A549 (cell line): ENCODE measurements at regions not wholly inside any gene's neighbourhood (a gene's known extent, or its start where the extent isn't known, plus 50 kb on each side); places are given as distances from the start of the nearest gene placed in this dataset.

Source experiments
- ATAC-seq, 2 experiments: fragments of 200-7000 bp in 1 of 2; fragments of >200 bp in 1 of 2; cut with Nextera tagmentation in 1 of 2; cut with Tn5 transposase in 1 of 2; 3 replicates each; pipeline versions ENCODE4 v1.8.0 to v1.9.1; 2018 to 2020; ENCODE audit warnings: mild to moderate bottlenecking in 1 of 2, moderate library complexity in 1 of 2
- CTCF ChIA-PET: fragments of 300-600 bp; sonication (Branson Sonifier 250); formaldehyde crosslinking; extraction: SDS; loops from one replicate; lab custom pipeline; 2021; ENCODE audit warnings: antibody characterized with exemption, inconsistent platforms; lab: Yijun Ruan, JAX
- POLR2A ChIA-PET: fragments of 350-600 bp; formaldehyde crosslinking; extraction: SDS; loops from one replicate; lab custom pipeline; 2021; ENCODE audit warnings: antibody characterized with exemption, inconsistent platforms; lab: Yijun Ruan, JAX
- DNase-seq, 2 experiments: peaks; one replicate each; pipeline versions ENCODE4 v3.0.0 to v3.0.0-alpha.2; 2011 to 2016; ENCODE audit warnings: low read depth in 1 of 2, low spot score in 1 of 2
- FAIRE-seq: peaks from 2 replicates; lab custom pipeline; 2011; peaks lifted over from hg19 to GRCh38; lab: Jason Lieb, UNC
- H3K27ac ChIP-seq, 2 experiments: fragments of >200 bp; sonication (Bioruptor Twin); formaldehyde crosslinking; 3 replicates each; pipeline ENCODE4 v1.5.1; 2016 to 2017
- H3K4me1 ChIP-seq: fragments of >200 bp; sonication (Bioruptor Twin); formaldehyde crosslinking; 3 replicates; pipeline ENCODE4 v1.6.1; 2016
- H3K4me2 ChIP-seq: fragments of >200 bp; sonication (Bioruptor Twin); formaldehyde crosslinking; 3 replicates; pipeline ENCODE4 v1.6.1; 2016
- H3K4me3 ChIP-seq: fragments of >200 bp; sonication (Bioruptor Twin); formaldehyde crosslinking; 3 replicates; pipeline ENCODE4 v1.5.1; 2016
- H3K9me3 ChIP-seq: fragments of >200 bp; sonication (Bioruptor Twin); formaldehyde crosslinking; 3 replicates; pipeline ENCODE4 v1.6.1; 2016
- BHLHE40 ChIP-seq: IDR thresholded peaks from 2 replicates; pipeline ENCODE4 v1.6.1; 2012; ENCODE audit warnings: low read depth, low read length, inconsistent platforms
- CEBPB ChIP-seq, 2 experiments: fragments of >200 bp in 1 of 2; sonication (Bioruptor Twin) in 1 of 2; formaldehyde crosslinking in 1 of 2; IDR thresholded peaks; 2 replicates each; pipeline ENCODE4 v1.6.1; 2012 to 2016
- GATA3 ChIP-seq: IDR thresholded peaks from 2 replicates; pipeline ENCODE4 v1.6.1; 2012; ENCODE audit warnings: borderline replicate concordance
- HEYL ChIP-seq: fragments of 250-450 bp; sonication (Bioruptor Pico); IDR thresholded peaks from 2 replicates; pipeline ENCODE4 v1.8.0; 2021; ENCODE audit warnings: mild to moderate bottlenecking, moderate library complexity
- HOXA7 ChIP-seq: fragments of 250-450 bp; sonication (Bioruptor Pico); IDR thresholded peaks from 2 replicates; pipeline ENCODE4 v1.5.0; 2020; ENCODE audit warnings: mild to moderate bottlenecking, moderate library complexity
- JUN ChIP-seq, 2 experiments: fragments of >200 bp; sonication (Bioruptor Twin); formaldehyde crosslinking; IDR thresholded peaks; 2 replicates in 1 of 2; 3 replicates in 1 of 2; pipeline ENCODE4 v1.6.1; 2016 to 2017
- MAFK ChIP-seq: fragments of 450-650 bp; IDR thresholded peaks from 2 replicates; pipeline ENCODE4 v1.6.1; 2014; ENCODE audit not compliant: partially characterized antibody
- MYC ChIP-seq: IDR thresholded peaks from 2 replicates; pipeline ENCODE4 v1.6.1; 2012; ENCODE audit warnings: mild to moderate bottlenecking, inconsistent platforms, low read length, improper control_type of control experiment, borderline replicate concordance
- PHF8 ChIP-seq: fragments of 200-600 bp; sonication (generic); IDR thresholded peaks from 2 replicates; pipeline ENCODE4 v1.6.1; 2016; ENCODE audit warnings: low read depth, mild to moderate bottlenecking, antibody characterized with exemption, moderate library complexity, borderline replicate concordance
- POLR2AphosphoS2 ChIP-seq: conservative IDR thresholded peaks from 2 replicates; pipeline ENCODE4 v1.6.1; 2012; ENCODE audit warnings: low read length, improper control_type of control experiment, inconsistent platforms
- RNF2 ChIP-seq: fragments of 200-600 bp; sonication (generic); IDR thresholded peaks from 2 replicates; pipeline ENCODE4 v1.6.1; 2016; ENCODE audit warnings: low read depth, mild to moderate bottlenecking, antibody characterized with exemption, moderate library complexity, borderline replicate concordance
- SMC3 ChIP-seq: fragments of >200 bp; sonication (Bioruptor Twin); formaldehyde crosslinking; IDR thresholded peaks from 3 replicates; pipeline ENCODE4 v1.6.1; 2018; ENCODE audit warnings: inconsistent platforms
- SREBF2 ChIP-seq: fragments of 450-650 bp; IDR thresholded peaks from 2 replicates; pipeline ENCODE4 v1.6.1; 2014; ENCODE audit warnings: mild to moderate bottlenecking, moderate library complexity
- TFCP2L1 ChIP-seq: fragments of 250-450 bp; sonication (Bioruptor Pico); IDR thresholded peaks from 2 replicates; pipeline ENCODE4 v1.5.0; 2021; ENCODE audit warnings: mild to moderate bottlenecking
- ZC3H11A ChIP-seq: fragments of 450-650 bp; IDR thresholded peaks from 2 replicates; pipeline ENCODE4 v1.6.1; 2014; ENCODE audit warnings: antibody characterized with exemption, mild to moderate bottlenecking
- ZFP36 ChIP-seq: fragments of 450-650 bp; IDR thresholded peaks from 2 replicates; pipeline ENCODE4 v1.6.1; 2014; ENCODE audit warnings: borderline replicate concordance; ENCODE audit not compliant: partially characterized antibody
- WGBS: methylation state at CpG from one replicate; pipeline ENCODE4 v1.1.6; 2017; ENCODE audit errors: missing lambda C conversion rate; 5-methylcytosine and 5-hydroxymethylcytosine counted together
- TF ChIP-seq, protein P1 (sequence below): IDR thresholded peaks from 2 replicates; pipeline ENCODE4 v1.6.1; 2012; ENCODE audit warnings: low read depth, borderline replicate concordance
- TF ChIP-seq, protein P2 (sequence below): fragments of 150-350 bp; IDR thresholded peaks from 2 replicates; pipeline ENCODE4 v1.6.1; 2014; ENCODE audit warnings: low read depth, mild to moderate bottlenecking, low read length
- TF ChIP-seq, protein P3 (sequence below): fragments of 200-600 bp; sonication (generic); IDR thresholded peaks from 2 replicates; pipeline ENCODE4 v1.6.1; 2016; ENCODE audit warnings: antibody characterized with exemption, mild to moderate bottlenecking, moderate library complexity
- TF ChIP-seq, protein P4 (sequence below): fragments of 250-450 bp; sonication (Bioruptor Pico); IDR thresholded peaks from 2 replicates; pipeline ENCODE4 v1.5.0; 2021; ENCODE audit warnings: mild to moderate bottlenecking, moderate library complexity, borderline replicate concordance
- TF ChIP-seq, protein P5 (sequence below): IDR thresholded peaks from 2 replicates; pipeline ENCODE4 v1.6.1; 2012

DNA sequence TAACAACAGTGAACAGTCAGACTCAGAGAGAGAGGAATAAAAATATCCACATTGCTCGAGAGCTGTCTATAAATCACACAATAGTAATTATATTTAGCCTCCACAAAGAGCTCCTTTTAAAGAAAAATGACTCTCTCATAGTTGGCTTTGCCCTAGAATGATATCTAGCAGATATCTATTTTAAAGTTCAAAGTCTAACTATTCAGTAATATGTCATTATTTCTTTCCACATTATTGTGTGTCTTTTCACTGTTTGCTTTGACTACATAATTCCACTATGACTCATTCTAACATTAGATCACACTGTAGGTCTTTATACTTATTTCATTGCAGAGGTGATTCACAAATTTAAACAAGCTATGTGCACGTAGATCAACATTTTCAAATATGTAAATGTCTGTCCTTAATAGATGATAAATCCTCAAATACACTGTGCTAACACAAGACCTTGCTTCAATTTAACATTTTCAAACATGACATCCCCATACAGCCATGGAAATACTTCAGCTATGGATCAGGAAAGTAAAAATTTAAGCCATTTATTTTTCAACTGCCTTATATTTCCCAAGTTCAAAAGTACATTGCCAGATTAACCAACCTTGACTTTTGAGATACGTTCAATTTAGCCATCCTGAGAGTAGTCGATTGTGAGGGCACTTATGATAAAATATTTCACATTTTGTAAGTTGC lies 99.9 kb upstream of the AKR1E2 start (continued):
- no peak for TF ChIP-seq HEYL

DNA sequence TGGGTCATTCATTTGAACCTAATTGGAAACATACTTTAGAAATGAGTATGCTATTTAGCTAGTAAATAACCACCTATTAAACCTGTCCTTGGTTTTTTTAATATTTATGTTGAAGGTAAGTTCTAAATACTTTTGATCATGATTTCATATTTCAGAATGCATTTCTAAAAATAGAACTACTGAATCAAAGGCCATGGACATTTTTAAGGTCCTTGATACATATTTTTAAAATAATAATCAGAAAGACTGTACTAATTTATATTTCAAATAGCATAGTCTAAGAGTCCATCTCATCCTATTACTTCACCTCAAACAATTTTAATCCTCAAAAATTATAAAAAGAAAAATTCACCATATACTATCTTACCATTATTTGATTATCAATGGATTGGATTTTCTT lies 102.1 kb upstream of the AKR1E2 start:
- DNase-seq = no peak
- Histone ChIP-seq H3K9me3 (peaks cover 12% of the 10 kb centered on the region; the same call in 2 of the 3 replicates), H3K4me2 (no peak overlapping the region), H3K27ac (peak overlapping the region; percentile 68 to 83; a peak in 4 of 6 replicates), H3K4me1 (peaks cover 34% of the 10 kb centered on the region), H3K4me3 (no peak overlapping the region)
- ChIA-PET CTCF (interaction anchor here (1.3 to 1.5 kb wide), 2 partner anchors 39 to 211 kb away, joined by 3 to 4 read pairs; no protein-coding TSS in a partner anchor), POLR2A (no interaction called here)
- FAIRE-seq = peak; percentile 51
- no peak for ATAC-seq
- TF ChIP-seq ZC3H11A (no peak), MYC (no peak), SMC3 (no peak), POLR2AphosphoS2 (no peak)
- TF ChIP-seq, protein P1, sequence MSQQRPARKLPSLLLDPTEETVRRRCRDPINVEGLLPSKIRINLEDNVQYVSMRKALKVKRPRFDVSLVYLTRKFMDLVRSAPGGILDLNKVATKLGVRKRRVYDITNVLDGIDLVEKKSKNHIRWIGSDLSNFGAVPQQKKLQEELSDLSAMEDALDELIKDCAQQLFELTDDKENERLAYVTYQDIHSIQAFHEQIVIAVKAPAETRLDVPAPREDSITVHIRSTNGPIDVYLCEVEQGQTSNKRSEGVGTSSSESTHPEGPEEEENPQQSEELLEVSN = no peak

DNA sequence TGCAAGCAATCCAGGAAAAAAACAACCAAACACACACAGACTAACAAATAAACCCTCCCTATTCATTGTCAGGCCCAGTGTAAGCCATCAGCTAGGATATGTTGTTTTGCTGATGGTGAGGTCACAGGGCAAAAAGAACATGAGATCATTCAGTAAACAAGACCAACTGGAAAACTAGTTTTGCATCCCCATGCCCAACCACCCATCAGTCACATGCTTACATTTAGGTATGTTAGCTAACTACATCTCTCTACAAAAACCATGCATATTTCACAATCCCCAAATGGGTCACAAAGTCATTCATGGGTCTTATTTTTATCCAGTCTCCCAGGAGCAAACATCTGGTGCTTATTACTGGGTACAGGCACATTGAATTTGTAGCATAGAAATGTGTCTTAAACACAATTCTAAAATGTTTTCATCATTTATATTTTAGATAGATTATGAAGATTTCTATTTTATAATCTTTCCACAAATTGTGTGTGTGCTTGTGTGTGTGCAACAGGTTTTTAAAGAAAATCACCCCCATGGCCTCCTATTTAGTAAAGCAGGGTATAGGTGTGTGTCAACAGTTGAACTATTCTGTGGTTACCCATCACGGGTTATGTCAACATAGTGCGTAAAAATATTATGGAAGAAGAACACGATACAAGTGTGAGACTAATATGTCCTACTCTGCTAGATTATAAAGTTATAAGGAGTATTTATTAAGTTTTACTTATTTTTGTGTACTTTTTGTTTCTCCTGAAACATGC lies 103.8 kb upstream of the AKR1E2 start:
- DNase-seq = peak in 1 of 2 experiments; percentile 52
- Histone ChIP-seq H3K4me3 (no peak overlapping the region), H3K4me1 (peaks cover 34% of the 10 kb centered on the region), H3K27ac (peak overlapping the region; percentile 11; a peak in 1 of 6 replicates), H3K9me3 (peaks cover 7% of the 10 kb centered on the region; the same call in 1 of the 3 replicates), H3K4me2 (no peak overlapping the region)
- peak; percentile 82 for FAIRE-seq
- WGBS = 96% methylated on average over 3 of the region's 3 CpGs
- POLR2A ChIA-PET = no interaction called here
- CTCF ChIA-PET = interaction anchor here (1.3 kb wide), 1 partner anchor 41 kb away, joined by 4 read pairs; no protein-coding TSS in a partner anchor
- ATAC-seq = peak in 1 of 2 experiments; percentile 41; a peak in 1 of 6 replicates
- TF ChIP-seq JUN (IDR thresholded peaks at IDR 0.05) (no peak), CEBPB (IDR thresholded peaks at IDR 0.05) (peak in 1 of 2 experiments; percentile 2; a peak in 1 of 4 replicates), SREBF2 (no peak), MAFK (no peak), TFCP2L1 (no peak), RNF2 (no peak)
- TF ChIP-seq, protein P2, sequence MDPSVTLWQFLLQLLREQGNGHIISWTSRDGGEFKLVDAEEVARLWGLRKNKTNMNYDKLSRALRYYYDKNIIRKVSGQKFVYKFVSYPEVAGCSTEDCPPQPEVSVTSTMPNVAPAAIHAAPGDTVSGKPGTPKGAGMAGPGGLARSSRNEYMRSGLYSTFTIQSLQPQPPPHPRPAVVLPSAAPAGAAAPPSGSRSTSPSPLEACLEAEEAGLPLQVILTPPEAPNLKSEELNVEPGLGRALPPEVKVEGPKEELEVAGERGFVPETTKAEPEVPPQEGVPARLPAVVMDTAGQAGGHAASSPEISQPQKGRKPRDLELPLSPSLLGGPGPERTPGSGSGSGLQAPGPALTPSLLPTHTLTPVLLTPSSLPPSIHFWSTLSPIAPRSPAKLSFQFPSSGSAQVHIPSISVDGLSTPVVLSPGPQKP = no peak

DNA sequence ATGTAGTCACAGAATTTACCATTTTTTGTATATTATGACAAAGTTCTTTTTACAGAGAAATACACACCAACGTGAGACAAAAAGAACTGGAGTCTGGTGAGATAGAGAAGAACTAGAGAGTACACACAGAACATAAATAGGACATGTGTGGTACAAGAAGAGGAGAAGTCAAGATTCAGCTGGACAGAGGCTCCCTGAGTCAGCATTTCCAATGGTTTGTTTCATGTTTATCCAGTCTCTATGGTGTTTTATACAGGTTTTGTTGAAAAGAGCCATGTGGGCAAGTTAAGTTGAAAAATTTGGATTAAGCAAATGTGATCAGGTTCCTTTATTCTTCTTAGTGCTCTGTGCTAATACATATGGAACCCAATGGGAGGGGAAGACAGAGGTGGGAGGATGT lies 105.5 kb upstream of the AKR1E2 start:
- Histone ChIP-seq H3K9me3 (peaks cover 7% of the 10 kb centered on the region; the same call in 1 of the 3 replicates), H3K4me1 (peaks cover 24% of the 10 kb centered on the region), H3K4me2 (no peak overlapping the region), H3K27ac (peak overlapping the region in 1 of 2 experiments; percentile 17; a peak in 1 of 6 replicates), H3K4me3 (no peak overlapping the region)
- TF ChIP-seq GATA3 (no peak), BHLHE40 (no peak), PHF8 (no peak), ZFP36 (no peak), HOXA7 (CRISPR knock-in tag) (no peak), MAFK (peak; percentile 87)
- TF ChIP-seq, protein P3, sequence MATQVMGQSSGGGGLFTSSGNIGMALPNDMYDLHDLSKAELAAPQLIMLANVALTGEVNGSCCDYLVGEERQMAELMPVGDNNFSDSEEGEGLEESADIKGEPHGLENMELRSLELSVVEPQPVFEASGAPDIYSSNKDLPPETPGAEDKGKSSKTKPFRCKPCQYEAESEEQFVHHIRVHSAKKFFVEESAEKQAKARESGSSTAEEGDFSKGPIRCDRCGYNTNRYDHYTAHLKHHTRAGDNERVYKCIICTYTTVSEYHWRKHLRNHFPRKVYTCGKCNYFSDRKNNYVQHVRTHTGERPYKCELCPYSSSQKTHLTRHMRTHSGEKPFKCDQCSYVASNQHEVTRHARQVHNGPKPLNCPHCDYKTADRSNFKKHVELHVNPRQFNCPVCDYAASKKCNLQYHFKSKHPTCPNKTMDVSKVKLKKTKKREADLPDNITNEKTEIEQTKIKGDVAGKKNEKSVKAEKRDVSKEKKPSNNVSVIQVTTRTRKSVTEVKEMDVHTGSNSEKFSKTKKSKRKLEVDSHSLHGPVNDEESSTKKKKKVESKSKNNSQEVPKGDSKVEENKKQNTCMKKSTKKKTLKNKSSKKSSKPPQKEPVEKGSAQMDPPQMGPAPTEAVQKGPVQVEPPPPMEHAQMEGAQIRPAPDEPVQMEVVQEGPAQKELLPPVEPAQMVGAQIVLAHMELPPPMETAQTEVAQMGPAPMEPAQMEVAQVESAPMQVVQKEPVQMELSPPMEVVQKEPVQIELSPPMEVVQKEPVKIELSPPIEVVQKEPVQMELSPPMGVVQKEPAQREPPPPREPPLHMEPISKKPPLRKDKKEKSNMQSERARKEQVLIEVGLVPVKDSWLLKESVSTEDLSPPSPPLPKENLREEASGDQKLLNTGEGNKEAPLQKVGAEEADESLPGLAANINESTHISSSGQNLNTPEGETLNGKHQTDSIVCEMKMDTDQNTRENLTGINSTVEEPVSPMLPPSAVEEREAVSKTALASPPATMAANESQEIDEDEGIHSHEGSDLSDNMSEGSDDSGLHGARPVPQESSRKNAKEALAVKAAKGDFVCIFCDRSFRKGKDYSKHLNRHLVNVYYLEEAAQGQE = no peak
- TF ChIP-seq, protein P4, sequence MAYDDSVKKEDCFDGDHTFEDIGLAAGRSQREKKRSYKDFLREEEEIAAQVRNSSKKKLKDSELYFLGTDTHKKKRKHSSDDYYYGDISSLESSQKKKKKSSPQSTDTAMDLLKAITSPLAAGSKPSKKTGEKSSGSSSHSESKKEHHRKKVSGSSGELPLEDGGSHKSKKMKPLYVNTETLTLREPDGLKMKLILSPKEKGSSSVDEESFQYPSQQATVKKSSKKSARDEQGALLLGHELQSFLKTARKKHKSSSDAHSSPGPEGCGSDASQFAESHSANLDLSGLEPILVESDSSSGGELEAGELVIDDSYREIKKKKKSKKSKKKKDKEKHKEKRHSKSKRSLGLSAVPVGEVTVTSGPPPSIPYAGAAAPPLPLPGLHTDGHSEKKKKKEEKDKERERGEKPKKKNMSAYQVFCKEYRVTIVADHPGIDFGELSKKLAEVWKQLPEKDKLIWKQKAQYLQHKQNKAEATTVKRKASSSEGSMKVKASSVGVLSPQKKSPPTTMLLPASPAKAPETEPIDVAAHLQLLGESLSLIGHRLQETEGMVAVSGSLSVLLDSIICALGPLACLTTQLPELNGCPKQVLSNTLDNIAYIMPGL (CRISPR knock-in tag) = no peak
- TF ChIP-seq, protein P5, sequence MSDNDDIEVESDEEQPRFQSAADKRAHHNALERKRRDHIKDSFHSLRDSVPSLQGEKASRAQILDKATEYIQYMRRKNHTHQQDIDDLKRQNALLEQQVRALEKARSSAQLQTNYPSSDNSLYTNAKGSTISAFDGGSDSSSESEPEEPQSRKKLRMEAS = no peak
- WGBS = 65% methylated on average over 1 of the region's 1 CpG
- ATAC-seq (no peak), FAIRE-seq (no peak), DNase-seq (no peak)
- ChIA-PET POLR2A (no interaction called here), CTCF (no interaction called here)
